DND-41 (cell line): ENCODE measurements at regions not wholly inside any gene's neighbourhood (a gene's known extent, or its start where the extent isn't known, plus 50 kb on each side); places are given as distances from the start of the nearest gene placed in this dataset.

ENCODE experiments used
- ATAC-seq: fragments of 200-7000 bp; cut with Tn5 transposase; 3 replicates; pipeline ENCODE4 v1.9.1; 2021; ENCODE audit warnings: low read depth; ENCODE audit not compliant: insufficient read depth
- DNase-seq: peaks from one replicate; pipeline ENCODE4 v3.0.0-alpha.2; 2020
- H2AFZ ChIP-seq: 2 replicates; pipeline ENCODE4 v1.6.0; 2012; ENCODE audit warnings: low read depth, low read length
- H3K27ac ChIP-seq: 2 replicates; pipeline ENCODE4 v1.5.1; 2012; ENCODE audit warnings: low read length, inconsistent platforms
- H3K27me3 ChIP-seq: fragments of 200-600 bp; sonication (generic); 2 replicates; pipeline ENCODE4 v1.6.0; 2012; ENCODE audit warnings: low read length, mild to moderate bottlenecking, inconsistent platforms; ENCODE audit not compliant: insufficient read depth, poor library complexity
- H3K36me3 ChIP-seq: 2 replicates; pipeline ENCODE4 v1.5.1; 2012; ENCODE audit warnings: low read length, inconsistent platforms; ENCODE audit not compliant: insufficient read depth
- H3K4me1 ChIP-seq: 2 replicates; pipeline ENCODE4 v1.5.1; 2012; ENCODE audit warnings: mild to moderate bottlenecking, low read length; ENCODE audit not compliant: insufficient read depth
- H3K4me2 ChIP-seq: 2 replicates; pipeline ENCODE4 v1.6.0; 2012; ENCODE audit warnings: mild to moderate bottlenecking, moderate library complexity, low read length, inconsistent platforms; ENCODE audit not compliant: insufficient read depth
- H3K4me3 ChIP-seq, 2 experiments: fragments of 200-600 bp in 1 of 2; shearing (Covaris generic) in 1 of 2; 2 replicates each; pipeline ENCODE4 v1.5.1; 2012 to 2016; ENCODE audit warnings: inconsistent platforms in 2 of 2, low read length in 2 of 2, mild to moderate bottlenecking in 2 of 2, low read depth in 1 of 2, moderate library complexity in 1 of 2
- H3K79me2 ChIP-seq: 2 replicates; pipeline ENCODE4 v1.6.0; 2012; ENCODE audit warnings: low read length, inconsistent platforms; ENCODE audit not compliant: insufficient read depth
- H3K9ac ChIP-seq: 2 replicates; pipeline ENCODE4 v1.6.0; 2012; ENCODE audit warnings: low read depth, mild to moderate bottlenecking, inconsistent platforms, low read length, moderate library complexity
- H3K9me3 ChIP-seq: 2 replicates; pipeline ENCODE4 v1.5.1; 2012; ENCODE audit warnings: low read length, moderate library complexity, mild to moderate bottlenecking, inconsistent platforms; ENCODE audit not compliant: insufficient read depth, severe bottlenecking
- H4K20me1 ChIP-seq: 2 replicates; pipeline ENCODE4 v1.6.0; 2012; ENCODE audit warnings: low read length; ENCODE audit not compliant: insufficient read depth
- CTCF ChIP-seq: IDR thresholded peaks from 2 replicates; pipeline ENCODE4 v1.5.1; 2012; ENCODE audit warnings: borderline replicate concordance, low read length, moderate library complexity, mild to moderate bottlenecking; ENCODE audit not compliant: poor library complexity, severe bottlenecking; ENCODE audit errors: extremely low read depth
- EZH2 ChIP-seq: IDR thresholded peaks from 3 replicates; pipeline ENCODE4 v1.6.1; 2012; ENCODE audit warnings: borderline replicate concordance, low read depth, mild to moderate bottlenecking, moderate library complexity, low read length, inconsistent platforms; ENCODE audit not compliant: severe bottlenecking

GRCh38 chr1:9455487-9456234 is 83.6 kb upstream of the SLC25A33 start:
- H3K27ac ChIP-seq, result no peak overlapping the region
- H4K20me1 ChIP-seq, result no peaks in the 10 kb centered on the region
- H3K27me3 ChIP-seq, result no peaks in the 10 kb centered on the region
- no peak overlapping the region for H3K4me2 ChIP-seq
- no peaks in the 10 kb centered on the region for H3K79me2 ChIP-seq
- H3K9me3 ChIP-seq, result no peaks in the 10 kb centered on the region
- peak; percentile 98 for ATAC-seq
- peaks cover 7% of the 10 kb centered on the region for H3K4me1 ChIP-seq
- H3K36me3 ChIP-seq, result no peaks in the 10 kb centered on the region
- DNase-seq, result peak; percentile 86
- no peak overlapping the region for H3K9ac ChIP-seq
- H2AFZ ChIP-seq, result no peak overlapping the region
- no peak overlapping the region for H3K4me3 ChIP-seq
- peak; percentile 95 for TF ChIP-seq CTCF
- TF ChIP-seq EZH2, result no peak

- TF ChIP-seq CTCF, result no peak
- TF ChIP-seq EZH2, result no peak
- H3K4me1 ChIP-seq, result peaks cover 7% of the 10 kb centered on the region
- DNase-seq, result no peak
- H3K27me3 ChIP-seq, result no peaks in the 10 kb centered on the region
- H3K36me3 ChIP-seq, result no peaks in the 10 kb centered on the region
- H3K4me2 ChIP-seq, result no peak overlapping the region
- H2AFZ ChIP-seq, result no peak overlapping the region
- H3K4me3 ChIP-seq, result no peak overlapping the region
- no peak overlapping the region for H3K27ac ChIP-seq
- H3K9me3 ChIP-seq, result no peaks in the 10 kb centered on the region
- H3K79me2 ChIP-seq, result no peaks in the 10 kb centered on the region
- ATAC-seq, result no peak
- H4K20me1 ChIP-seq, result no peaks in the 10 kb centered on the region
- H3K9ac ChIP-seq, result no peak overlapping the region
These were observed 82.4 kb upstream of the SLC25A33 start for GRCh38 chr1:9456833-9457232.

- no peaks in the 10 kb centered on the region for H3K27me3 ChIP-seq
- no peak overlapping the region for H3K4me2 ChIP-seq
- H4K20me1 ChIP-seq, result no peaks in the 10 kb centered on the region
- no peak overlapping the region for H2AFZ ChIP-seq
- no peaks in the 10 kb centered on the region for H3K36me3 ChIP-seq
- H3K27ac ChIP-seq, result no peak overlapping the region
- no peaks in the 10 kb centered on the region for H3K9me3 ChIP-seq
- DNase-seq (no peak), ATAC-seq (no peak)
- TF ChIP-seq CTCF (no peak), EZH2 (no peak)
- H3K4me3 ChIP-seq, result no peak overlapping the region
- no peaks in the 10 kb centered on the region for H3K79me2 ChIP-seq
- H3K9ac ChIP-seq, result no peak overlapping the region
- H3K4me1 ChIP-seq, result peaks cover 7% of the 10 kb centered on the region
These were observed 79.4 kb upstream of the SLC25A33 start for GRCh38 chr1:9459816-9460407.
